Central memory CD4-positive, alpha-beta T cell (primary cell): ENCODE measurements at regions not wholly inside any gene's neighbourhood (a gene's known extent, or its start where the extent isn't known, plus 50 kb on each side); places are given as distances from the start of the nearest gene placed in this dataset.

Experiments used
- DNase-seq: peaks from one replicate; pipeline ENCODE4 v3.0.0; 2022

GRCh38 chr2:41869542-41870264 is 178.1 kb upstream of the PKDCC start:
- DNase-seq = peak; percentile 53

- no peak for DNase-seq
These were observed 177.6 kb upstream of the PKDCC start for GRCh38 chr2:41870265-41870585.

- no peak for DNase-seq
These were observed 176.7 kb upstream of the PKDCC start for GRCh38 chr2:41871080-41871479.

GRCh38 chr2:41872646-41873045 is 175.2 kb upstream of the PKDCC start:
- no peak for DNase-seq

GRCh38 chr2:41873102-41874031 is 174.5 kb upstream of the PKDCC start:
- DNase-seq = no peak

- DNase-seq = no peak
These were observed 170.6 kb upstream of the PKDCC start for GRCh38 chr2:41877114-41877678.

GRCh38 chr2:41878056-41878455 is 169.8 kb upstream of the PKDCC start:
- DNase-seq = no peak

GRCh38 chr2:41878716-41879234 is 169.0 kb upstream of the PKDCC start:
- no peak for DNase-seq

GRCh38 chr2:41879235-41879916 is 168.4 kb upstream of the PKDCC start:
- DNase-seq = no peak

- DNase-seq = no peak
These were observed 167.1 kb upstream of the PKDCC start for GRCh38 chr2:41880561-41881243.

GRCh38 chr2:41881249-41881648 is 166.6 kb upstream of the PKDCC start:
- no peak for DNase-seq

GRCh38 chr2:41884718-41885117 is 163.1 kb upstream of the PKDCC start:
- no peak for DNase-seq

- no peak for DNase-seq
These were observed 161.6 kb upstream of the PKDCC start for GRCh38 chr2:41886145-41886664.

- no peak for DNase-seq
These were observed 161.1 kb upstream of the PKDCC start for GRCh38 chr2:41886757-41887156.

GRCh38 chr2:41890341-41890740 is 157.5 kb upstream of the PKDCC start:
- DNase-seq = no peak

- DNase-seq = no peak
These were observed 155.3 kb upstream of the PKDCC start for GRCh38 chr2:41892476-41892875.

- DNase-seq = no peak
These were observed 153.1 kb upstream of the PKDCC start for GRCh38 chr2:41894563-41895333.

GRCh38 chr2:41895334-41895664 is 152.5 kb upstream of the PKDCC start:
- no peak for DNase-seq

- DNase-seq = peak; percentile 67
These were observed 151.5 kb upstream of the PKDCC start for GRCh38 chr2:41896186-41896846.

GRCh38 chr2:41899189-41899588 is 148.6 kb upstream of the PKDCC start:
- no peak for DNase-seq

GRCh38 chr2:41900101-41900577 is 147.7 kb upstream of the PKDCC start:
- DNase-seq = no peak
